GM12878 (cell line): ENCODE measurements at regions not wholly inside any gene's neighbourhood (a gene's known extent, or its start where the extent isn't known, plus 50 kb on each side); places are given as distances from the start of the nearest gene placed in this dataset. TPM values are rescaled to one million over a fixed set of nuclear protein-coding genes. Genes with fewer than 3 reads are reported as not detected.

Experiments used
- ATAC-seq: fragments of 200-7000 bp; cut with Tn5 transposase; 3 replicates; pipeline ENCODE4 v1.9.1; 2020; ENCODE audit warnings: mild to moderate bottlenecking, moderate library complexity
- BruUV-seq: library from RNA; stranded (reverse); fragments of 400-500 nt; replicated peaks from 2 replicates; lab custom pipeline; 2021; lab: Mats Ljungman, UMichigan
- CTCF ChIA-PET: fragments of 300-600 bp; sonication (Branson Sonifier 250); formaldehyde crosslinking; extraction: SDS; loops from one replicate; lab custom pipeline; 2021; ENCODE audit warnings: inconsistent platforms; lab: Yijun Ruan, JAX
- POLR2A ChIA-PET: fragments of 350-600 bp; formaldehyde crosslinking; extraction: SDS; loops from one replicate; lab custom pipeline; 2021; ENCODE audit warnings: inconsistent platforms; lab: Charles Lee
- RAD21 ChIA-PET: fragments of 300-600 bp; sonication (Branson Sonifier 250); formaldehyde crosslinking; loops from one replicate; lab custom pipeline; 2023; ENCODE audit warnings: antibody characterized with exemption; ENCODE audit not compliant: unreplicated experiment; lab: Charles Lee
- SMC1A ChIA-PET: fragments of 300-600 bp; sonication (Branson Sonifier 250); formaldehyde crosslinking; loops from one replicate; lab custom pipeline; 2023; ENCODE audit not compliant: unreplicated experiment, uncharacterized antibody; lab: Charles Lee
- DNase-seq: peaks from one replicate; pipeline ENCODE4 v3.0.0-alpha.2; 2011; ENCODE audit warnings: low read depth, low spot score
- FAIRE-seq: peaks from 3 replicates; lab custom pipeline; 2011; peaks lifted over from hg19 to GRCh38; lab: Jason Lieb, UNC
- H2AFZ ChIP-seq: 2 replicates; pipeline ENCODE4 v1.6.0; 2011; ENCODE audit warnings: low read depth, low read length, control low read depth; ENCODE audit not compliant: control insufficient read depth
- H3K27ac ChIP-seq: 2 replicates; pipeline ENCODE4 v1.5.1; 2011; ENCODE audit warnings: control low read depth; ENCODE audit not compliant: control insufficient read depth, insufficient read depth
- H3K27me3 ChIP-seq, 2 experiments: replicated peaks in 1 of 2; 2 replicates each; pipeline versions ENCODE4 v1.6.0 to v1.6.1; 2011; ENCODE audit warnings: low read length in 1 of 2; ENCODE audit not compliant: control insufficient read depth in 2 of 2, insufficient read depth in 2 of 2
- H3K36me3 ChIP-seq, 2 experiments: 2 replicates each; pipeline ENCODE4 v1.5.1; 2011; ENCODE audit warnings: low read length in 1 of 2; ENCODE audit not compliant: control insufficient read depth in 2 of 2, insufficient read depth in 2 of 2
- H3K4me1 ChIP-seq: 2 replicates; pipeline ENCODE4 v1.6.1; 2011; ENCODE audit warnings: mild to moderate bottlenecking, low read length, moderate library complexity, mixed read lengths; ENCODE audit not compliant: control insufficient read depth, insufficient read depth
- H3K4me2 ChIP-seq: 2 replicates; pipeline ENCODE4 v1.6.0; 2011; ENCODE audit warnings: control low read depth; ENCODE audit not compliant: control insufficient read depth, insufficient read depth
- H3K4me3 ChIP-seq: fragments of 200-600 bp; sonication (generic); 2 replicates; pipeline ENCODE4 v1.5.1; 2016
- H3K79me2 ChIP-seq: 2 replicates; pipeline ENCODE4 v1.6.0; 2011; ENCODE audit warnings: low read length; ENCODE audit not compliant: control insufficient read depth, insufficient read depth
- H3K9ac ChIP-seq: 2 replicates; pipeline ENCODE4 v1.8.0; 2011; ENCODE audit warnings: low read length, control low read depth, mixed read lengths; ENCODE audit not compliant: control insufficient read depth, insufficient read depth
- H3K9me3 ChIP-seq: replicated peaks from 3 replicates; pipeline ENCODE4 v1.5.1; 2011; ENCODE audit warnings: mild to moderate bottlenecking, low read length; ENCODE audit not compliant: control insufficient read depth, insufficient read depth
- H4K20me1 ChIP-seq: 2 replicates; pipeline ENCODE4 v1.6.0; 2011; ENCODE audit not compliant: control insufficient read depth, insufficient read depth
- BRCA1 ChIP-seq: IDR thresholded peaks from 2 replicates; pipeline ENCODE4 v1.6.1; 2011; ENCODE audit warnings: low read depth, low read length, improper control_type of control experiment
- CEBPB ChIP-seq, 2 experiments: fragments of 150-350 bp in 1 of 2; IDR thresholded peaks; 2 replicates each; pipeline ENCODE4 v1.6.1; 2012 to 2014; ENCODE audit warnings: low read depth in 2 of 2, low read length in 2 of 2, borderline replicate concordance in 1 of 2, inconsistent platforms in 1 of 2
- DPF2 ChIP-seq: fragments of 450-650 bp; IDR thresholded peaks from 2 replicates; pipeline ENCODE4 v1.6.1; 2017; ENCODE audit warnings: mild to moderate bottlenecking
- ESRRA ChIP-seq: IDR thresholded peaks from 2 replicates; pipeline ENCODE4 v1.6.1; 2012; ENCODE audit warnings: mild to moderate bottlenecking, low read length, improper control_type of control experiment
- HDAC6 ChIP-seq: fragments of 200-600 bp; sonication (generic); IDR thresholded peaks from one replicate; pipeline ENCODE4 v1.8.0; 2017; ENCODE audit warnings: antibody characterized with exemption; ENCODE audit not compliant: unreplicated experiment
- IRF4 ChIP-seq: IDR thresholded peaks from 2 replicates; pipeline ENCODE4 v1.6.1; 2011; ENCODE audit warnings: low read depth, low read length
- KLF5 ChIP-seq: fragments of 450-650 bp; IDR thresholded peaks from 2 replicates; pipeline ENCODE4 v1.6.1; 2014; ENCODE audit warnings: mild to moderate bottlenecking; ENCODE audit not compliant: partially characterized antibody
- POLR2A ChIP-seq: IDR thresholded peaks from 2 replicates; pipeline ENCODE4 v1.6.1; 2011; ENCODE audit warnings: low read depth, mild to moderate bottlenecking, low read length
- POLR2AphosphoS5 ChIP-seq: IDR thresholded peaks from 2 replicates; pipeline ENCODE4 v1.6.1; 2011; ENCODE audit warnings: mild to moderate bottlenecking, low read length, inconsistent platforms
- SP1 ChIP-seq: IDR thresholded peaks from one replicate; pipeline ENCODE4 v1.6.1; 2011; ENCODE audit warnings: low read depth, low read length
- WGBS: methylation state at CpG from one replicate; pipeline ENCODE4 v1.1.6; 2016; ENCODE audit warnings: low lambda C conversion rate; ENCODE audit not compliant: insufficient replicate concordance, insufficient coverage; ENCODE audit errors: missing lambda C conversion rate; 5-methylcytosine and 5-hydroxymethylcytosine counted together
- in situ Hi-C: fragments of 300-500 bp; cut with MboI; formaldehyde crosslinking; loops from 9 replicates; pipeline ENCODE4 v1.14.3; 2018; ENCODE audit warnings: mixed read lengths
- intact Hi-C: fragments of 100-400 bp; cut with micrococcal nuclease; formaldehyde crosslinking; loops from one replicate; pipeline ENCODE4 v1.14.2; 2022; ENCODE audit not compliant: unreplicated experiment
- small RNA-seq: library from RNA; depleted of rRNA; stranded (forward); fragments of <200 nt; gene quantifications from one replicate; pipeline ENCODE3, GENCODE V24; 2014
- TF ChIP-seq, protein P1 (sequence below): fragments of 450-650 bp; IDR thresholded peaks from 2 replicates; pipeline ENCODE4 v1.6.1; 2018; ENCODE audit warnings: mild to moderate bottlenecking, low read depth, moderate library complexity; ENCODE audit not compliant: partially characterized antibody

DNA sequence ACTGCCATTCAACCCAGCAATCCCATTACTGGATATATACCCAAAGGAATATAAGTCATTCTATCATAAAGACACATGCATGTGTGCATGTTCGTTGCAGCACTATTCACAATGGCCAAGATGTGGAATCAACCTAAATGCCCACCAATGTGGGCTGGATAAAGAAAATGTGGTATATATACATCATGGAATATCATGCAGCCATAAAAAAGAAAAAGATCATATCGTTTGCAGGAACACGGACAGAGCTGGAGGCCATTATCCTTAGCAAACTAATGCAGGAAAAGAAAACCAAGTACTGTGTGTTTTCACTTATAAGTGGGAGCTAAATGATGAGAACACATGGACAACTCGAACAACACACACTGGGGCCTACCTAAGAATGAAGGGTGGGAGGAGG, 123.7 kb downstream of the CDC7 start:
- WGBS, result 57% methylated on average over 4 of the region's 4 CpGs
- SMC1A ChIA-PET, result no interaction called here
- TF ChIP-seq CEBPB (IDR thresholded peaks at IDR 0.05; ENCODE audit: borderline replicate concordance in 1 of 2, low read depth in 2 of 2, low read length in 2 of 2) (no peak), IRF4 (no peak), POLR2A (no peak), ESRRA (no peak), BRCA1 (no peak), POLR2AphosphoS5 (no peak), SP1 (no peak), HDAC6 (no peak), KLF5 (no peak), DPF2 (no peak)
- TF ChIP-seq, protein P1, sequence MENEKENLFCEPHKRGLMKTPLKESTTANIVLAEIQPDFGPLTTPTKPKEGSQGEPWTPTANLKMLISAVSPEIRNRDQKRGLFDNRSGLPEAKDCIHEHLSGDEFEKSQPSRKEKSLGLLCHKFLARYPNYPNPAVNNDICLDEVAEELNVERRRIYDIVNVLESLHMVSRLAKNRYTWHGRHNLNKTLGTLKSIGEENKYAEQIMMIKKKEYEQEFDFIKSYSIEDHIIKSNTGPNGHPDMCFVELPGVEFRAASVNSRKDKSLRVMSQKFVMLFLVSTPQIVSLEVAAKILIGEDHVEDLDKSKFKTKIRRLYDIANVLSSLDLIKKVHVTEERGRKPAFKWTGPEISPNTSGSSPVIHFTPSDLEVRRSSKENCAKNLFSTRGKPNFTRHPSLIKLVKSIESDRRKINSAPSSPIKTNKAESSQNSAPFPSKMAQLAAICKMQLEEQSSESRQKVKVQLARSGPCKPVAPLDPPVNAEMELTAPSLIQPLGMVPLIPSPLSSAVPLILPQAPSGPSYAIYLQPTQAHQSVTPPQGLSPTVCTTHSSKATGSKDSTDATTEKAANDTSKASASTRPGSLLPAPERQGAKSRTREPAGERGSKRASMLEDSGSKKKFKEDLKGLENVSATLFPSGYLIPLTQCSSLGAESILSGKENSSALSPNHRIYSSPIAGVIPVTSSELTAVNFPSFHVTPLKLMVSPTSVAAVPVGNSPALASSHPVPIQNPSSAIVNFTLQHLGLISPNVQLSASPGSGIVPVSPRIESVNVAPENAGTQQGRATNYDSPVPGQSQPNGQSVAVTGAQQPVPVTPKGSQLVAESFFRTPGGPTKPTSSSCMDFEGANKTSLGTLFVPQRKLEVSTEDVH, result no peak
- FAIRE-seq (no peak), ATAC-seq (no peak), DNase-seq (no peak)
- Histone ChIP-seq H2AFZ (no peak overlapping the region), H3K79me2 (no peaks in the 10 kb centered on the region), H3K9me3 (no peaks in the 10 kb centered on the region), H3K27ac (no peak overlapping the region), H4K20me1 (no peaks in the 10 kb centered on the region), H3K4me1 (no peaks in the 10 kb centered on the region), H3K4me2 (no peak overlapping the region), H3K36me3 (no peaks in the 10 kb centered on the region), H3K27me3 (peaks cover 0 to 3% of the 10 kb centered on the region in 2 experiments; a peak in 1 of 4 replicates), H3K4me3 (no peak overlapping the region), H3K9ac (no peak overlapping the region)
- no TSS peak for BruUV-seq
- intact Hi-C loops (no loop called here), in situ Hi-C loops (no loop called here)
- POLR2A ChIA-PET, result no interaction called here
- RAD21 ChIA-PET, result interaction anchor here (1.2 kb wide), 1 partner anchor 903 kb away, joined by 3 read pairs; no protein-coding TSS in a partner anchor
- CTCF ChIA-PET, result interaction anchor here (0.7 kb wide), 1 partner anchor 1296 kb away, joined by 3 read pairs; no protein-coding TSS in a partner anchor

Small RNA genes in the stretch of these regions (small RNA-seq; reads per million reads assigned to genes)
- gene AL714022.1, result not detected
